H9 (cell line): ENCODE measurements at regions not wholly inside any gene's neighbourhood (a gene's known extent, or its start where the extent isn't known, plus 50 kb on each side); places are given as distances from the start of the nearest gene placed in this dataset.

Experiments used
- DNase-seq: peaks from one replicate; pipeline ENCODE4 v3.0.0-alpha.2; 2017
- H2AFZ ChIP-seq: one replicate; pipeline ENCODE4 v1.6.1; 2013; ENCODE audit warnings: mild to moderate bottlenecking, low read length, control low read depth, moderate library complexity
- H2AK5ac ChIP-seq: 2 replicates; pipeline ENCODE4 v1.6.1; 2013; ENCODE audit warnings: low read length, control low read depth, mixed read lengths; ENCODE audit not compliant: insufficient read length
- H2BK120ac ChIP-seq: one replicate; pipeline ENCODE4 v1.6.1; 2013; ENCODE audit warnings: low read depth, mild to moderate bottlenecking, low read length, control low read depth, inconsistent platforms; ENCODE audit not compliant: poor library complexity, severe bottlenecking
- H2BK12ac ChIP-seq: 2 replicates; pipeline ENCODE4 v1.6.1; 2013; ENCODE audit warnings: low read length, control low read depth, mixed read lengths, low read depth; ENCODE audit not compliant: insufficient read length
- H2BK15ac ChIP-seq: 2 replicates; pipeline ENCODE4 v1.6.1; 2013; ENCODE audit warnings: low read depth, low read length, control low read depth
- H2BK20ac ChIP-seq: one replicate; pipeline ENCODE4 v1.6.1; 2013; ENCODE audit warnings: low read depth, mild to moderate bottlenecking, low read length, control low read depth, inconsistent platforms; ENCODE audit not compliant: poor library complexity, severe bottlenecking
- H2BK5ac ChIP-seq: 2 replicates; pipeline ENCODE4 v1.6.1; 2013; ENCODE audit warnings: low read length, control low read depth, mixed read lengths; ENCODE audit not compliant: insufficient read length
- H3K14ac ChIP-seq: 2 replicates; pipeline ENCODE4 v1.6.1; 2013; ENCODE audit warnings: low read length, control low read depth; ENCODE audit not compliant: insufficient read depth
- H3K18ac ChIP-seq: 2 replicates; pipeline ENCODE4 v1.6.1; 2013; ENCODE audit warnings: low read depth, mild to moderate bottlenecking, mixed read lengths, low read length, control low read depth; ENCODE audit not compliant: insufficient read length
- H3K23ac ChIP-seq: 2 replicates; pipeline ENCODE4 v1.6.1; 2013; ENCODE audit warnings: low read length, control low read depth, mixed read lengths, low read depth; ENCODE audit not compliant: insufficient read length
- H3K23me2 ChIP-seq: 2 replicates; pipeline ENCODE4 v1.6.1; 2013; ENCODE audit warnings: low read depth, mild to moderate bottlenecking, mixed read lengths, low read length, control low read depth; ENCODE audit not compliant: insufficient read length, poor library complexity, severe bottlenecking
- H3K27ac ChIP-seq: 2 replicates; pipeline ENCODE4 v1.5.1; 2013; ENCODE audit warnings: low read length, control low read depth, mixed read lengths, low read depth; ENCODE audit not compliant: insufficient read length
- H3K27me3 ChIP-seq: 2 replicates; pipeline ENCODE4 v1.6.1; 2013; ENCODE audit warnings: low read length, control low read depth, inconsistent platforms; ENCODE audit not compliant: insufficient read depth
- H3K4ac ChIP-seq: 2 replicates; pipeline ENCODE4 v1.6.1; 2013; ENCODE audit warnings: low read depth, mild to moderate bottlenecking, control low read depth, inconsistent platforms, low read length, moderate library complexity
- H3K4me1 ChIP-seq: 2 replicates; pipeline ENCODE4 v1.6.1; 2013; ENCODE audit warnings: low read length, control low read depth, inconsistent platforms; ENCODE audit not compliant: insufficient read depth
- H3K4me2 ChIP-seq: 2 replicates; pipeline ENCODE4 v1.6.1; 2013; ENCODE audit warnings: low read length, control low read depth, mixed read lengths; ENCODE audit not compliant: insufficient read length, insufficient read depth
- H3K56ac ChIP-seq: 2 replicates; pipeline ENCODE4 v1.6.1; 2013; ENCODE audit warnings: low read depth, mild to moderate bottlenecking, mixed read lengths, low read length, control low read depth; ENCODE audit not compliant: insufficient read length
- H3K79me1 ChIP-seq: 2 replicates; pipeline ENCODE4 v1.6.1; 2013; ENCODE audit warnings: low read depth, mild to moderate bottlenecking, moderate library complexity, low read length, control low read depth, inconsistent platforms; ENCODE audit not compliant: insufficient read depth, poor library complexity, severe bottlenecking
- H3K79me2 ChIP-seq: 2 replicates; pipeline ENCODE4 v1.6.1; 2013; ENCODE audit warnings: low read length, control low read depth, inconsistent platforms; ENCODE audit not compliant: insufficient read depth
- H3K9ac ChIP-seq: 2 replicates; pipeline ENCODE4 v1.6.1; 2013; ENCODE audit warnings: low read length, control low read depth, mixed read lengths; ENCODE audit not compliant: insufficient read length; ENCODE audit errors: extremely low read depth
- H3K9me3 ChIP-seq: one replicate; pipeline ENCODE4 v1.6.1; 2013; ENCODE audit warnings: low read depth, low read length, inconsistent platforms; ENCODE audit not compliant: control insufficient read depth
- H3T11ph ChIP-seq: one replicate; pipeline ENCODE4 v1.6.1; 2013; ENCODE audit warnings: mild to moderate bottlenecking, low read length, control low read depth, inconsistent platforms
- H4K20me1 ChIP-seq: one replicate; pipeline ENCODE4 v1.6.1; 2013; ENCODE audit not compliant: control insufficient read depth, insufficient read length, insufficient read depth
- H4K5ac ChIP-seq: 2 replicates; pipeline ENCODE4 v1.6.1; 2013; ENCODE audit warnings: low read depth, mild to moderate bottlenecking, mixed read lengths, low read length, control low read depth; ENCODE audit not compliant: insufficient read length
- H4K8ac ChIP-seq: replicated peaks from 2 replicates; pipeline ENCODE4 v1.6.1; 2013; ENCODE audit warnings: low read length, control low read depth, mixed read lengths, low read depth; ENCODE audit not compliant: insufficient read length
- H4K91ac ChIP-seq: 2 replicates; pipeline ENCODE4 v1.6.1; 2013; ENCODE audit warnings: low read depth, mild to moderate bottlenecking, moderate library complexity, mixed read lengths, low read length, control low read depth; ENCODE audit not compliant: insufficient read length
- H3K27ac Mint-ChIP-seq, 3 experiments: 2 replicates in 2 of 3; 3 replicates in 1 of 3; pipeline ENCODE4 v1.8.0; 2020 to 2021; ENCODE audit warnings: mixed read lengths in 3 of 3, mild to moderate bottlenecking in 1 of 3, moderate library complexity in 1 of 3
- H3K27me3 Mint-ChIP-seq: 2 replicates; pipeline ENCODE4 v1.8.0; 2021; ENCODE audit warnings: low read depth, mild to moderate bottlenecking, moderate library complexity, mixed read lengths
- H3K36me3 Mint-ChIP-seq, 3 experiments: 2 replicates in 2 of 3; 3 replicates in 1 of 3; pipeline ENCODE4 v1.8.0; 2020 to 2021; ENCODE audit warnings: low read depth in 3 of 3, mixed read lengths in 3 of 3; ENCODE audit not compliant: insufficient read depth in 1 of 3
- H3K4me1 Mint-ChIP-seq, 2 experiments: 2 replicates each; pipeline ENCODE4 v1.8.0; 2020; ENCODE audit warnings: mixed read lengths in 2 of 2
- H3K4me3 Mint-ChIP-seq, 2 experiments: 2 replicates in 1 of 2; 3 replicates in 1 of 2; pipeline ENCODE4 v1.8.0; 2020 to 2021; ENCODE audit warnings: mild to moderate bottlenecking in 2 of 2, mixed read lengths in 2 of 2, moderate library complexity in 1 of 2
- H3K9me3 Mint-ChIP-seq, 2 experiments: 2 replicates in 1 of 2; 3 replicates in 1 of 2; pipeline ENCODE4 v1.8.0; 2020; ENCODE audit warnings: mild to moderate bottlenecking in 2 of 2, mixed read lengths in 2 of 2, moderate library complexity in 1 of 2
- CTCF ChIP-seq: fragments of 200-600 bp; sonication (generic); conservative IDR thresholded peaks from 3 replicates; pipeline ENCODE4 v1.8.0; 2021; ENCODE audit warnings: antibody characterized with exemption, mild to moderate bottlenecking
- WGBS: extraction: QIAGEN DNeasy Blood & Tissue Kit; methylation state at CpG from one replicate; pipeline ENCODE4 v1.1.7; 2013; ENCODE audit warnings: missing lambda C conversion rate, low lambda C conversion rate, mixed read lengths; ENCODE audit not compliant: insufficient read length; ENCODE audit errors: extremely low coverage; 5-methylcytosine and 5-hydroxymethylcytosine counted together

- Histone ChIP-seq H4K20me1 (no peaks in the 10 kb centered on the region), H2AK5ac (no peak overlapping the region), H3K4ac (no peak overlapping the region), H2BK5ac (no peak overlapping the region), H3K79me2 (no peaks in the 10 kb centered on the region), H3K27me3 (no peaks in the 10 kb centered on the region), H3K9ac (no peak overlapping the region), H4K5ac (no peak overlapping the region), H3K56ac (no peak overlapping the region), H4K91ac (no peak overlapping the region), H2BK15ac (no peak overlapping the region), H3K9me3 (peaks cover 4% of the 10 kb centered on the region), H3K4me2 (no peak overlapping the region), H2BK12ac (no peak overlapping the region), H3K79me1 (no peaks in the 10 kb centered on the region), H3K27ac (no peak overlapping the region), H3K18ac (no peak overlapping the region), H2BK20ac (no peak overlapping the region), H3K14ac (no peak overlapping the region), H3K4me1 (no peaks in the 10 kb centered on the region; the same call in 1 of the 2 replicates), H3T11ph (no peak overlapping the region), H3K23me2 (no peaks in the 10 kb centered on the region), H2BK120ac (no peak overlapping the region), H2AFZ (no peak overlapping the region), H3K23ac (no peak overlapping the region), H4K8ac (no peak overlapping the region)
- Mint-ChIP-seq H3K36me3 (peaks cover 2 to 6% (median 3%) of the 10 kb centered on the region in 3 experiments), H3K4me3 (no peak overlapping the region), H3K27me3 (peaks cover 3% of the 10 kb centered on the region), H3K27ac (no peak overlapping the region), H3K9me3 (peaks cover 6% of the 10 kb centered on the region in 2 experiments), H3K4me1 (peaks cover 15 to 17% of the 10 kb centered on the region in 2 experiments)
- no CpG with 5 or more reads among the region's 7 CpGs for WGBS
- no peak for DNase-seq
- no peak for TF ChIP-seq CTCF
These were observed 123.0 kb downstream of the CXCL12 start for GRCh38 chr10:44261710-44262455.
